OCI-LY3 (cell line): ENCODE measurements at regions not wholly inside any gene's neighbourhood (a gene's known extent, or its start where the extent isn't known, plus 50 kb on each side); places are given as distances from the start of the nearest gene placed in this dataset.

Experiments
- H2AFZ ChIP-seq: fragments of 200-600, 300-600 bp; shearing (Covaris generic); 2 replicates; pipeline ENCODE4 v1.6.0; 2014; ENCODE audit warnings: antibody characterized with exemption, low read depth, low read length
- H3K27ac ChIP-seq: fragments of 200-600, 300-600 bp; sonication (generic); 2 replicates; pipeline ENCODE4 v1.5.1; 2014; ENCODE audit warnings: mild to moderate bottlenecking, low read length, moderate library complexity, mixed read lengths
- H3K27me3 ChIP-seq: fragments of 200-600, 300-600 bp; sonication (generic); 2 replicates; pipeline ENCODE4 v1.6.1; 2014; ENCODE audit warnings: low read depth, low read length, mixed read lengths
- H3K36me3 ChIP-seq: fragments of 200-600, 300-600 bp; sonication (generic); replicated peaks from 2 replicates; pipeline ENCODE3; 2014; ENCODE audit warnings: low read depth, low read length, mixed read lengths
- H3K4me1 ChIP-seq: fragments of 300-600, 200-600 bp; sonication (generic); 2 replicates; pipeline ENCODE4 v1.6.1; 2014; ENCODE audit warnings: low read length, mixed read lengths
- H3K4me2 ChIP-seq: fragments of 200-600, 300-600 bp; sonication (generic); 2 replicates; pipeline ENCODE4 v1.6.1; 2014; ENCODE audit warnings: low read length, mixed read lengths
- H3K4me3 ChIP-seq: fragments of 300-600, 200-600 bp; sonication (generic); 2 replicates; pipeline ENCODE4 v1.5.1; 2014; ENCODE audit warnings: antibody characterized with exemption, mild to moderate bottlenecking, low read length, moderate library complexity
- H3K79me2 ChIP-seq: fragments of 300-600, 200-600 bp; shearing (Covaris generic); 2 replicates; pipeline ENCODE4 v1.6.1; 2014; ENCODE audit warnings: mild to moderate bottlenecking, low read length, mixed read lengths
- H3K9ac ChIP-seq: fragments of 300-600, 200-600 bp; shearing (Covaris generic); 2 replicates; pipeline ENCODE4 v1.6.0; 2014; ENCODE audit warnings: mild to moderate bottlenecking, low read length, moderate library complexity
- H3K9me3 ChIP-seq: fragments of 200-600, 300-600 bp; shearing (Covaris generic); 2 replicates; pipeline ENCODE4 v1.6.1; 2014; ENCODE audit warnings: low read length, mixed read lengths; ENCODE audit not compliant: insufficient read depth
- H4K20me1 ChIP-seq: fragments of 200-600, 300-600 bp; sonication (generic); 2 replicates; pipeline ENCODE4 v1.6.1; 2016; ENCODE audit warnings: low read length, mixed read lengths; ENCODE audit not compliant: insufficient read depth
- CTCF ChIP-seq: fragments of 200-600, 300-600 bp; sonication (generic); IDR thresholded peaks from 2 replicates; pipeline ENCODE4 v1.5.1; 2014; ENCODE audit warnings: antibody characterized with exemption, low read length, low read depth
- EZH2phosphoT487 ChIP-seq: fragments of 200-600 bp; shearing (Covaris generic); IDR thresholded peaks from 2 replicates; pipeline ENCODE4 v1.6.1; 2018; ENCODE audit warnings: antibody characterized with exemption, mixed run types, low read depth

- TF ChIP-seq EZH2phosphoT487 (no peak), CTCF (no peak)
- Histone ChIP-seq H3K27ac (no peak overlapping the region), H3K4me3 (no peak overlapping the region), H3K36me3 (no peaks in the 10 kb centered on the region), H2AFZ (no peak overlapping the region), H3K27me3 (no peaks in the 10 kb centered on the region), H3K9me3 (no peaks in the 10 kb centered on the region; the same call in 1 of the 2 replicates), H3K79me2 (no peaks in the 10 kb centered on the region), H3K4me1 (no peaks in the 10 kb centered on the region), H3K4me2 (no peak overlapping the region), H3K9ac (no peak overlapping the region), H4K20me1 (no peaks in the 10 kb centered on the region)
These were observed 2039.7 kb upstream of the WWC1 start for GRCh38 chr5:166251786-166252185.

- Histone ChIP-seq H3K36me3 (no peaks in the 10 kb centered on the region), H3K27me3 (no peaks in the 10 kb centered on the region), H2AFZ (no peak overlapping the region), H3K9me3 (no peaks in the 10 kb centered on the region; the same call in 1 of the 2 replicates), H3K4me2 (no peak overlapping the region), H3K4me3 (no peak overlapping the region), H4K20me1 (no peaks in the 10 kb centered on the region), H3K4me1 (no peaks in the 10 kb centered on the region), H3K27ac (no peak overlapping the region), H3K79me2 (no peaks in the 10 kb centered on the region), H3K9ac (no peak overlapping the region)
- no peak for TF ChIP-seq CTCF
- TF ChIP-seq EZH2phosphoT487 = no peak
These were observed 2033.8 kb upstream of the WWC1 start for GRCh38 chr5:166257661-166258060.

- Histone ChIP-seq H4K20me1 (no peaks in the 10 kb centered on the region; the same call in 1 of the 2 replicates), H3K9me3 (no peaks in the 10 kb centered on the region), H3K4me1 (no peaks in the 10 kb centered on the region), H3K36me3 (no peaks in the 10 kb centered on the region), H3K4me3 (no peak overlapping the region), H3K4me2 (no peak overlapping the region), H3K27ac (no peak overlapping the region), H3K27me3 (no peaks in the 10 kb centered on the region), H3K79me2 (no peaks in the 10 kb centered on the region), H2AFZ (no peak overlapping the region), H3K9ac (no peak overlapping the region)
- TF ChIP-seq CTCF (no peak), EZH2phosphoT487 (no peak)
These were observed 2029.0 kb upstream of the WWC1 start for GRCh38 chr5:166262395-166262794.

GRCh38 chr5:166267907-166268306 is 2023.5 kb upstream of the WWC1 start:
- H3K79me2 ChIP-seq = no peaks in the 10 kb centered on the region
- no peaks in the 10 kb centered on the region; the same call in 1 of the 2 replicates for H4K20me1 ChIP-seq
- no peaks in the 10 kb centered on the region for H3K27me3 ChIP-seq
- H3K27ac ChIP-seq = no peak overlapping the region
- no peaks in the 10 kb centered on the region for H3K9me3 ChIP-seq
- no peak overlapping the region for H3K4me3 ChIP-seq
- no peak overlapping the region for H3K9ac ChIP-seq
- H3K36me3 ChIP-seq = no peaks in the 10 kb centered on the region
- H3K4me2 ChIP-seq = no peak overlapping the region
- no peak for TF ChIP-seq CTCF
- no peak for TF ChIP-seq EZH2phosphoT487
- H3K4me1 ChIP-seq = no peaks in the 10 kb centered on the region
- no peak overlapping the region for H2AFZ ChIP-seq
